Body of pancreas (tissue), 4 donors: ENCODE measurements at regions not wholly inside any gene's neighbourhood (a gene's known extent, or its start where the extent isn't known, plus 50 kb on each side); places are given as distances from the start of the nearest gene placed in this dataset.
"Not testable (repeated sequence)": the region's sequence is repeated elsewhere in the genome, so short reads cannot be mapped to it uniquely, and the experiment has no call there.

ENCODE experiments used
- ATAC-seq: fragments of 150-250 bp; one replicate; pipeline ENCODE4 v1.9.1; 2016
- DNase-seq, 4 donors: peaks; one replicate each; pipeline ENCODE4 v3.0.0-alpha.2; 2019
- H3K27ac ChIP-seq, 4 donors: fragments of 200-600 bp; sonication (generic); 1 replicate in 3 of 4; 2 replicates in 1 of 4; pipeline versions ENCODE4 v1.5.1 to v1.6.1; 2016 to 2019; ENCODE audit warnings: mild to moderate bottlenecking in 1 of 4, mixed read lengths in 1 of 4, moderate library complexity in 1 of 4
- H3K27me3 ChIP-seq, 2 donors: fragments of 200-600 bp; sonication (generic); one replicate each; pipeline ENCODE4 v1.6.0; 2016; ENCODE audit warnings: mild to moderate bottlenecking in 1 of 2
- H3K36me3 ChIP-seq, 2 donors: fragments of 200-600 bp; sonication (generic); replicated peaks in 1 of 2; 2 replicates each; pipeline ENCODE4 v1.5.1; 2016; ENCODE audit warnings: low read depth in 2 of 2; ENCODE audit not compliant: insufficient read depth in 1 of 2
- H3K4me1 ChIP-seq: fragments of 200-600 bp; sonication (generic); one replicate; pipeline ENCODE4 v1.6.0; 2016
- H3K4me3 ChIP-seq, 2 donors: fragments of 200-600 bp; sonication (generic); 1 replicate in 1 of 2; 2 replicates in 1 of 2; pipeline ENCODE4 v1.5.1; 2016 to 2019
- H3K9me3 ChIP-seq, 3 donors: fragments of 200-600 bp; sonication (generic); 1 replicate in 2 of 3; 2 replicates in 1 of 3; pipeline ENCODE4 v1.5.1; 2016
- CTCF ChIP-seq, 7 experiments: fragments of 450-650 bp in 4 of 7; fragments of 200-600 bp in 3 of 7; sonication (generic) in 3 of 7; IDR thresholded peaks; one replicate each; pipeline ENCODE4 v1.5.1; 2016 to 2019; ENCODE audit warnings: antibody characterized with exemption in 7 of 7
- POLR2A ChIP-seq, 3 donors: fragments of 450-650 bp; IDR thresholded peaks; one replicate each; pipeline ENCODE4 v1.6.1; 2016; ENCODE audit warnings: antibody characterized with exemption in 3 of 3, mild to moderate bottlenecking in 2 of 3
- WGBS, 2 donors: methylation state at CpG; one replicate each; pipeline ENCODE4 v1.1.5; 2017; 5-methylcytosine and 5-hydroxymethylcytosine counted together
- intact Hi-C: fragments of 100-400 bp; cut with DNase I; formaldehyde crosslinking; loops from one replicate; pipeline ENCODE4 v1.15.1; 2023

- H3K36me3 ChIP-seq, result no peaks in the 10 kb centered on the region
- no peak overlapping the region for H3K4me3 ChIP-seq
- no peaks in the 10 kb centered on the region for H3K27me3 ChIP-seq
- no peak for DNase-seq
- no peak overlapping the region for H3K27ac ChIP-seq
- no peaks in the 10 kb centered on the region for H3K9me3 ChIP-seq
- WGBS, 2 donors, result 84 to 95% methylated on average over 1 of the region's 1 CpG
- H3K4me1 ChIP-seq, result no peaks in the 10 kb centered on the region
- ATAC-seq, result no peak
- TF ChIP-seq POLR2A (IDR thresholded peaks at IDR 0.05), result no peak
- no peak for TF ChIP-seq CTCF (IDR thresholded peaks at IDR 0.05)
- intact Hi-C loops, result no loop called here
Measured at GRCh38 chr1:196005426-196005825, 602.8 kb downstream of the KCNT2 start.

- H3K27me3 ChIP-seq, H3K27ac ChIP-seq, H3K9me3 ChIP-seq, H3K4me1 ChIP-seq, ATAC-seq, H3K36me3 ChIP-seq, DNase-seq, H3K4me3 ChIP-seq, intact Hi-C loops: not testable (repeated sequence)
- WGBS, 2 donors, result 52 to 55% methylated on average over 5 of the region's 5 CpGs
Measured at GRCh38 chr1:196004388-196004787, 603.9 kb downstream of the KCNT2 start.

- intact Hi-C loops, result no loop called here
- TF ChIP-seq POLR2A (IDR thresholded peaks at IDR 0.05) (no peak), CTCF (IDR thresholded peaks at IDR 0.05) (no peak)
- Histone ChIP-seq H3K27ac (no peak overlapping the region), H3K4me3 (no peak overlapping the region), H3K9me3 (no peaks in the 10 kb centered on the region), H3K36me3 (no peaks in the 10 kb centered on the region), H3K4me1 (no peaks in the 10 kb centered on the region), H3K27me3 (no peaks in the 10 kb centered on the region)
- DNase-seq (no peak), ATAC-seq (no peak)
- 65 to 73% methylated on average over 3 of the region's 3 CpGs for WGBS, 2 donors
Measured at GRCh38 chr1:196002906-196003305, 605.3 kb downstream of the KCNT2 start.

GRCh38 chr1:196002296-196002695 is 605.9 kb downstream of the KCNT2 start:
- H3K4me3 ChIP-seq, ATAC-seq, H3K4me1 ChIP-seq, H3K9me3 ChIP-seq, H3K27me3 ChIP-seq, H3K27ac ChIP-seq, DNase-seq, H3K36me3 ChIP-seq, intact Hi-C loops: not testable (repeated sequence)
- 38 to 47% methylated on average over 4 of the region's 4 CpGs for WGBS, 2 donors

GRCh38 chr1:196001188-196001587 is 607.1 kb downstream of the KCNT2 start:
- H3K36me3 ChIP-seq, result no peaks in the 10 kb centered on the region
- intact Hi-C loops, result no loop called here
- 66 to 75% methylated on average over 3 of the region's 3 CpGs for WGBS, 2 donors
- no peaks in the 10 kb centered on the region for H3K27me3 ChIP-seq
- no peaks in the 10 kb centered on the region for H3K4me1 ChIP-seq
- H3K4me3 ChIP-seq, result no peak overlapping the region
- no peak for ATAC-seq
- no peak for TF ChIP-seq POLR2A (IDR thresholded peaks at IDR 0.05)
- no peak for TF ChIP-seq CTCF (IDR thresholded peaks at IDR 0.05)
- DNase-seq, result no peak
- no peaks in the 10 kb centered on the region for H3K9me3 ChIP-seq
- no peak overlapping the region for H3K27ac ChIP-seq

- DNase-seq (no peak), ATAC-seq (no peak)
- Histone ChIP-seq H3K4me3 (no peak overlapping the region), H3K36me3 (no peaks in the 10 kb centered on the region), H3K4me1 (no peaks in the 10 kb centered on the region), H3K9me3 (no peaks in the 10 kb centered on the region), H3K27me3 (no peaks in the 10 kb centered on the region), H3K27ac (no peak overlapping the region)
- TF ChIP-seq POLR2A (IDR thresholded peaks at IDR 0.05) (no peak), CTCF (IDR thresholded peaks at IDR 0.05) (no peak)
- intact Hi-C loops, result no loop called here
- WGBS, 2 donors, result 67 to 76% methylated on average over 2 of the region's 2 CpGs
Measured at GRCh38 chr1:195999022-195999421, 609.2 kb downstream of the KCNT2 start.
